ENCODE measurements at regions not wholly inside any gene's neighbourhood (a gene's known extent, or its start where the extent isn't known, plus 50 kb on each side); places are given as distances from the start of the nearest gene placed in this dataset.

DNA sequence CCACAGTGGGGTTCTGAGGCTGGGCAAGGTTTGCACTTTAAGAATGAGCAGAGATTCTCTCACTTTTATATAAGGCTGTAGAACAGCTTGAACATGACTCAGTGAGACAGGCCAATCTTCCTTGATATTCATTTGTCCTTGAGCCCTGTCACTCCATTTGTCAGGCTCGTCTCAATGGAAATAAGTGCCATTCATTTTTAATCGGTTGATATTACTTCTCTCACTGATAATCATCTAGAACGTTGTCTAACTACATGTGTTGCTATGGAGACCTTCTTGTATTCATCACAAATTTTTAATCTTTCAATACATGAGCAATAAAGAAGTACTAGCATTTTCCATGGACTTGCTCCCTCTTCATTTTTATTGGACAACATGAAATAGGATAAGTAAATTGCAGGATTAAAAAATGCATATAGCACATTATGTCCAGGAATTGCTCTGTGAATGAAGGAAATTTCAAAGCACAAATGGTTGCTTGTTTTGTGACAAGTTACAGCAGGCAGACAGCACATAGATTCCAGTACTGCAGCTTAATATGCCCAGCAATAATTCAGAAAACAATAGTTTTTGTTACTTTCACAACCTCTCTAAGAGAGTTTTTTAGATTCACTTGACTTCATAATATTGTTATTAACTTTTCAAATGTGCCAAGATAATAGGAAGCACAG, 1178.4 kb upstream of the ATXN8OS start:
- TF ChIP-seq, protein P1, sequence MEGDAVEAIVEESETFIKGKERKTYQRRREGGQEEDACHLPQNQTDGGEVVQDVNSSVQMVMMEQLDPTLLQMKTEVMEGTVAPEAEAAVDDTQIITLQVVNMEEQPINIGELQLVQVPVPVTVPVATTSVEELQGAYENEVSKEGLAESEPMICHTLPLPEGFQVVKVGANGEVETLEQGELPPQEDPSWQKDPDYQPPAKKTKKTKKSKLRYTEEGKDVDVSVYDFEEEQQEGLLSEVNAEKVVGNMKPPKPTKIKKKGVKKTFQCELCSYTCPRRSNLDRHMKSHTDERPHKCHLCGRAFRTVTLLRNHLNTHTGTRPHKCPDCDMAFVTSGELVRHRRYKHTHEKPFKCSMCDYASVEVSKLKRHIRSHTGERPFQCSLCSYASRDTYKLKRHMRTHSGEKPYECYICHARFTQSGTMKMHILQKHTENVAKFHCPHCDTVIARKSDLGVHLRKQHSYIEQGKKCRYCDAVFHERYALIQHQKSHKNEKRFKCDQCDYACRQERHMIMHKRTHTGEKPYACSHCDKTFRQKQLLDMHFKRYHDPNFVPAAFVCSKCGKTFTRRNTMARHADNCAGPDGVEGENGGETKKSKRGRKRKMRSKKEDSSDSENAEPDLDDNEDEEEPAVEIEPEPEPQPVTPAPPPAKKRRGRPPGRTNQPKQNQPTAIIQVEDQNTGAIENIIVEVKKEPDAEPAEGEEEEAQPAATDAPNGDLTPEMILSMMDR (IDR thresholded peaks at IDR 0.05; ENCODE audit: low read depth, low read length), result no peak
- H3K4me3 ChIP-seq, result no peak overlapping the region
- DNase-seq (ENCODE audit: low read depth in 1 of 2, low spot score in 1 of 2), result no peak
- H3K9me3 ChIP-seq (ENCODE audit: low read depth), result no peaks in the 10 kb centered on the region
- H3K27ac ChIP-seq, result no peak overlapping the region
- H3K36me3 ChIP-seq, result no peaks in the 10 kb centered on the region
- H3K27me3 ChIP-seq, result no peaks in the 10 kb centered on the region
- H3K4me1 ChIP-seq (ENCODE audit: low read depth), result no peaks in the 10 kb centered on the region

- Histone ChIP-seq H3K9me3 (ENCODE audit: low read depth) (no peaks in the 10 kb centered on the region), H3K27ac (no peak overlapping the region), H3K4me3 (no peak overlapping the region), H3K36me3 (no peaks in the 10 kb centered on the region), H3K4me1 (ENCODE audit: low read depth) (no peaks in the 10 kb centered on the region), H3K27me3 (no peaks in the 10 kb centered on the region)
- TF ChIP-seq, protein P1 (IDR thresholded peaks at IDR 0.05; ENCODE audit: low read depth, low read length), result no peak
- DNase-seq (ENCODE audit: low read depth in 1 of 2, low spot score in 1 of 2), result peak in 1 of 2 donors; percentile 68
Observed at GRCh38 chr13:68927387-68928026, 1180.1 kb upstream of the ATXN8OS start.

GRCh38 chr13:68923995-68924394, 1183.6 kb upstream of the ATXN8OS start:
- Histone ChIP-seq H3K27ac (no peak overlapping the region), H3K9me3 (ENCODE audit: low read depth) (no peaks in the 10 kb centered on the region), H3K36me3 (no peaks in the 10 kb centered on the region), H3K4me1 (ENCODE audit: low read depth) (no peaks in the 10 kb centered on the region), H3K4me3 (no peak overlapping the region), H3K27me3 (no peaks in the 10 kb centered on the region)
- no peak for DNase-seq (ENCODE audit: low read depth in 1 of 2, low spot score in 1 of 2)
- TF ChIP-seq, protein P1 (IDR thresholded peaks at IDR 0.05; ENCODE audit: low read depth, low read length), result no peak

GRCh38 chr13:68908879-68909278, 1198.7 kb upstream of the ATXN8OS start:
- no peak overlapping the region for H3K4me3 ChIP-seq
- no peaks in the 10 kb centered on the region for H3K9me3 ChIP-seq (ENCODE audit: low read depth)
- TF ChIP-seq, protein P1 (IDR thresholded peaks at IDR 0.05; ENCODE audit: low read depth, low read length), result no peak
- no peaks in the 10 kb centered on the region for H3K4me1 ChIP-seq (ENCODE audit: low read depth)
- H3K27ac ChIP-seq, result no peak overlapping the region
- no peak for DNase-seq (ENCODE audit: low read depth in 1 of 2, low spot score in 1 of 2)
- no peaks in the 10 kb centered on the region for H3K36me3 ChIP-seq
- no peaks in the 10 kb centered on the region for H3K27me3 ChIP-seq

DNA sequence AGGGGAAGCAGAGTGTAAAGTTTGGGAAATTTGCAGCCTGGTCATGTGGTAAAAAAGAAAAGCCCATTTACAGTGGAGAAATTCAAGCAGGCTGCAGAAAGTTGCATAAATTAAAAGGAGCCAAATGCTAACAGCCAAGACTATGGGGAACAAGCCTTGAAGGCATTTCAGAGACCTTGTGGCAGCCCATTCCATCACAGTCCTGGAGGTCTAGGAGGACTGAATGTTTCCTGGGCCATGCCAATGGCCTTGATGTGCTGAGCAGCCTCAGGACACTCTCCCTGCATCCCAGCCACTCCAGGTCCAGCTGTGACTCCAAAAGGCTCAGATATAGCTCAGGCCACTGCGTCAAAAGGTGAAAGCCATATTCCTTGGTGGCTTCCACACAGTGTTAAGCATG, 1202.4 kb upstream of the ATXN8OS start:
- Histone ChIP-seq H3K4me3 (no peak overlapping the region), H3K4me1 (ENCODE audit: low read depth) (no peaks in the 10 kb centered on the region), H3K27me3 (no peaks in the 10 kb centered on the region), H3K36me3 (no peaks in the 10 kb centered on the region), H3K9me3 (ENCODE audit: low read depth) (no peaks in the 10 kb centered on the region), H3K27ac (no peak overlapping the region)
- DNase-seq (ENCODE audit: low read depth in 1 of 2, low spot score in 1 of 2), result no peak
- TF ChIP-seq, protein P1 (IDR thresholded peaks at IDR 0.05; ENCODE audit: low read depth, low read length), result no peak
